ENCODE measurements at regions not wholly inside any gene's neighbourhood (a gene's known extent, or its start where the extent isn't known, plus 50 kb on each side); places are given as distances from the start of the nearest gene placed in this dataset.
A peak's percentile ranks its signal among the peaks of the same experiment; 100 is the strongest.

DNA sequence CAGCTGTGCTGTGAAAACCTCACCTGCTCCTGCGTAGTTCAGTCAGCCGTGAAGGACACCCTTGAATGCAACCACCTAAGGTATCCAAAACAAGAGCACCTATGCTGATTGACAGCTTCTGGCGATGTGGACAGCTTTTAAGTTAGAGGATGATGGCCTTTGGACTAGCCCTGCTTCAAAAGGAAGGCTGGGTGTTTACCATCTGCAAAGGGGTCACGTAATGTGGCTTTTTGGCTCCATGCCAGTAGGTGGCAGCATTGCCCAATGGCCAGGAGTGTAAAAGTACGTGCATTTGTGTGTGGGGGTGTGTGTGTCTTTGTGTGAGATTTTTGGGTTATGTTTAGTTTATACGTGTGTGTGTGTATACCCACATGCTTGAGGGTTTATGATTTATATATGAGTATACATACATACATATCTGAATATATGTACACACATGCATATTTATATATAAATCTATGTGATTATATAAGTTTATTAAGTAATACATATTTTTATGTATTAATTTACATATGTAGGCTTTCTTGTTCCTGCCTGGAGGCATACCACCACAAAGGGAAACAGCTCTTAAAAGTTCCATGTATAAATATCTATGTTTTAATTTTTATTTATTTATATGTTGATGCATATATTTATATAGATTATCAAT lies 236.3 kb upstream of the ANKRD30A start:
- H3K9me1 ChIP-seq (ENCODE audit: insufficient read depth, low read length) = no peaks in the 10 kb centered on the region
- no peak overlapping the region for H3K14ac ChIP-seq (replicated peaks; ENCODE audit: low read depth, low read length)
- H2BK120ac ChIP-seq (ENCODE audit: low read depth, low read length) = no peak overlapping the region
- dilution Hi-C loops (cut with HindIII; ENCODE audit: low sequenced_read_pairs, unreplicated experiment) = no loop called here
- H4K5ac ChIP-seq (ENCODE audit: low read depth, low read length) = no peak overlapping the region
- H3K23ac ChIP-seq (ENCODE audit: low read depth, low read length) = no peak overlapping the region
- in situ Hi-C loops (cut with MboI; ENCODE audit: low sequenced_read_pairs) = loop anchor here (25.0 kb wide), 1 partner anchor 1777 kb away; no protein-coding TSS in a partner anchor
- intact Hi-C loops (cut with micrococcal nuclease) = loop anchor here (10.0 kb wide), 1 partner anchor 1764 kb away; the partner anchor contains the start of gene CREM
- no peak overlapping the region for H3K4me3 ChIP-seq (ENCODE audit: insufficient read depth, low read depth, low read length)
- H2BK5ac ChIP-seq (ENCODE audit: low read depth, low read length, poor library complexity, severe bottlenecking) = no peak overlapping the region
- H3K4me1 ChIP-seq (ENCODE audit: control insufficient read depth, insufficient read depth, low read length) = no peaks in the 10 kb centered on the region
- H2BK15ac ChIP-seq (ENCODE audit: low read depth, low read length) = no peak overlapping the region
- H3K18ac ChIP-seq (ENCODE audit: low read depth, low read length) = no peak overlapping the region
- WGBS, 2 experiments (ENCODE audit: extremely low coverage in 2 of 2, insufficient read length in 1 of 2) = no CpG with 5 or more reads among the region's 6 CpGs
- H3K9ac ChIP-seq (ENCODE audit: low read depth, low read length) = no peak overlapping the region
- no peak overlapping the region for H3K4ac ChIP-seq (ENCODE audit: low read depth, low read length)
- H2AK5ac ChIP-seq (ENCODE audit: low read depth, low read length) = no peak overlapping the region
- ChIA-PET POLR2A (ENCODE audit: unreplicated experiment) (no interaction called here), CTCF (interaction anchor here (1.0 kb wide), 1 partner anchor 17 kb away, joined by 3 read pairs; no protein-coding TSS in a partner anchor)
- no peak overlapping the region for H3K56ac ChIP-seq (ENCODE audit: extremely low read depth, insufficient read depth, low read length)
- TF ChIP-seq, protein P1, sequence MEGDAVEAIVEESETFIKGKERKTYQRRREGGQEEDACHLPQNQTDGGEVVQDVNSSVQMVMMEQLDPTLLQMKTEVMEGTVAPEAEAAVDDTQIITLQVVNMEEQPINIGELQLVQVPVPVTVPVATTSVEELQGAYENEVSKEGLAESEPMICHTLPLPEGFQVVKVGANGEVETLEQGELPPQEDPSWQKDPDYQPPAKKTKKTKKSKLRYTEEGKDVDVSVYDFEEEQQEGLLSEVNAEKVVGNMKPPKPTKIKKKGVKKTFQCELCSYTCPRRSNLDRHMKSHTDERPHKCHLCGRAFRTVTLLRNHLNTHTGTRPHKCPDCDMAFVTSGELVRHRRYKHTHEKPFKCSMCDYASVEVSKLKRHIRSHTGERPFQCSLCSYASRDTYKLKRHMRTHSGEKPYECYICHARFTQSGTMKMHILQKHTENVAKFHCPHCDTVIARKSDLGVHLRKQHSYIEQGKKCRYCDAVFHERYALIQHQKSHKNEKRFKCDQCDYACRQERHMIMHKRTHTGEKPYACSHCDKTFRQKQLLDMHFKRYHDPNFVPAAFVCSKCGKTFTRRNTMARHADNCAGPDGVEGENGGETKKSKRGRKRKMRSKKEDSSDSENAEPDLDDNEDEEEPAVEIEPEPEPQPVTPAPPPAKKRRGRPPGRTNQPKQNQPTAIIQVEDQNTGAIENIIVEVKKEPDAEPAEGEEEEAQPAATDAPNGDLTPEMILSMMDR (conservative IDR thresholded peaks at IDR 0.05; ENCODE audit: low read depth, low read length) = peak; percentile 21; the same call in 1 of the 2 replicates
- TF ChIP-seq MXI1 (IDR thresholded peaks at IDR 0.05; ENCODE audit: borderline replicate concordance, low read depth, low read length) (no peak), ELK1 (IDR thresholded peaks at IDR 0.05; ENCODE audit: borderline replicate concordance, low read depth, low read length) (no peak), RAD21 (IDR thresholded peaks at IDR 0.05; ENCODE audit: low read length) (peak; percentile 29), RFX5 (IDR thresholded peaks at IDR 0.05; ENCODE audit: low read depth, low read length) (no peak), NFE2L2 (IDR thresholded peaks at IDR 0.05; ENCODE audit: low read depth, low read length) (no peak), CEBPB (IDR thresholded peaks at IDR 0.05; ENCODE audit: low read depth, low read length) (peak; percentile 31; the same call in 1 of the 2 replicates)
- H4K20me1 ChIP-seq (ENCODE audit: insufficient read depth, low read length) = no peaks in the 10 kb centered on the region
- no peaks in the 10 kb centered on the region for H3K36me3 ChIP-seq (ENCODE audit: control insufficient read depth, insufficient read depth, low read length)
- no TSS peak for BruUV-seq (replicated peaks)
- H3K4me2 ChIP-seq (ENCODE audit: low read depth, low read length) = no peak overlapping the region
- ATAC-seq (ENCODE audit: low read depth) (no peak; the same call in 1 of the 2 replicates), DNase-seq (peak; percentile 3)
- H2BK20ac ChIP-seq (ENCODE audit: low read depth, low read length) = no peak overlapping the region
- H3K27ac ChIP-seq (ENCODE audit: insufficient read depth, low read length) = no peak overlapping the region
- no peak overlapping the region for H4K91ac ChIP-seq (ENCODE audit: insufficient read depth, low read depth, low read length)
- no peaks in the 10 kb centered on the region for H3K9me3 ChIP-seq (ENCODE audit: control insufficient read depth, insufficient read depth, low read length)
- no peak overlapping the region for H4K8ac ChIP-seq (ENCODE audit: low read depth in 2 of 2, low read length in 2 of 2)
- H3K27me3 ChIP-seq (ENCODE audit: control insufficient read depth, insufficient read depth, low read length) = no peaks in the 10 kb centered on the region; the same call in 1 of the 2 replicates
- H2AK9ac ChIP-seq (replicated peaks; ENCODE audit: low read depth, low read length, poor library complexity) = no peak overlapping the region
- no peaks in the 10 kb centered on the region for H3K79me1 ChIP-seq (ENCODE audit: low read depth in 1 of 2, low read length in 2 of 2)
- H2AFZ ChIP-seq (replicated peaks; ENCODE audit: low read length, poor library complexity) = no peak overlapping the region

All from IMR-90 (cell line).